ENCODE measurements at regions not wholly inside any gene's neighbourhood (a gene's known extent, or its start where the extent isn't known, plus 50 kb on each side); places are given as distances from the start of the nearest gene placed in this dataset.

DNA sequence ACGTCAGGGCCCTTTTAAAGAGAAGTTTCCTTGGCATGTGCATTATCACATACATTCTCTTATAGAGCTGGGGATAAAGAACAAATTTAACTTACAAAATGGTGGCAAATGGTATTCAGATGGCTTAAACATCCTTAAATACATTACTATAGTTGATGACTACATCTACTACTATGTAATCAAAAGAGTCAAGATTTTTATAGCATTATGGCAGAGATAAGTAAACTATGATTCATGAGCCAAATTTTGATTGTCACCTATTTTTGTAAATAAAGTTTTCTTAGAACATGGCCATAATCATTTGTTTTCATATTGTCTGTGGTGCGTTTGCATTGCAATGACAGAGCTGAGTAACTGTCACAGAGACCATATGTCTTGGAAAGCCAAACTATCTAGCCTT lies 1188.6 kb upstream of the TENM4 start:
- ATAC-seq (ENCODE audit: insufficient read depth, low FRiP score) (no peak), DNase-seq (no peak)
- no peaks in the 10 kb centered on the region for H3K36me3 ChIP-seq (ENCODE audit: control insufficient read depth in 4 of 4, insufficient read depth in 4 of 4, low read length in 4 of 4)
- H3K9ac ChIP-seq (ENCODE audit: insufficient read depth in 1 of 2, low read length in 2 of 2) = no peak overlapping the region
- no peaks in the 10 kb centered on the region for H3K9me3 ChIP-seq (ENCODE audit: control insufficient read depth in 4 of 4, insufficient read depth in 3 of 4, low read length in 3 of 4)
- H3K27me3 ChIP-seq (ENCODE audit: control insufficient read depth in 3 of 3, insufficient read depth in 3 of 3, low read length in 2 of 3) = no peaks in the 10 kb centered on the region
- H3K4me3 ChIP-seq = no peak overlapping the region
- no peak overlapping the region for H3K27ac ChIP-seq (ENCODE audit: low read depth in 1 of 2, low read length in 1 of 2)
- TF ChIP-seq, protein P1, sequence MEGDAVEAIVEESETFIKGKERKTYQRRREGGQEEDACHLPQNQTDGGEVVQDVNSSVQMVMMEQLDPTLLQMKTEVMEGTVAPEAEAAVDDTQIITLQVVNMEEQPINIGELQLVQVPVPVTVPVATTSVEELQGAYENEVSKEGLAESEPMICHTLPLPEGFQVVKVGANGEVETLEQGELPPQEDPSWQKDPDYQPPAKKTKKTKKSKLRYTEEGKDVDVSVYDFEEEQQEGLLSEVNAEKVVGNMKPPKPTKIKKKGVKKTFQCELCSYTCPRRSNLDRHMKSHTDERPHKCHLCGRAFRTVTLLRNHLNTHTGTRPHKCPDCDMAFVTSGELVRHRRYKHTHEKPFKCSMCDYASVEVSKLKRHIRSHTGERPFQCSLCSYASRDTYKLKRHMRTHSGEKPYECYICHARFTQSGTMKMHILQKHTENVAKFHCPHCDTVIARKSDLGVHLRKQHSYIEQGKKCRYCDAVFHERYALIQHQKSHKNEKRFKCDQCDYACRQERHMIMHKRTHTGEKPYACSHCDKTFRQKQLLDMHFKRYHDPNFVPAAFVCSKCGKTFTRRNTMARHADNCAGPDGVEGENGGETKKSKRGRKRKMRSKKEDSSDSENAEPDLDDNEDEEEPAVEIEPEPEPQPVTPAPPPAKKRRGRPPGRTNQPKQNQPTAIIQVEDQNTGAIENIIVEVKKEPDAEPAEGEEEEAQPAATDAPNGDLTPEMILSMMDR (IDR thresholded peaks at IDR 0.05; ENCODE audit: control extremely low read depth, extremely low read depth) = no peak
- 76 to 87% methylated on average over 2 of the region's 2 CpGs for WGBS, 2 donors
- no peaks in the 10 kb centered on the region for H3K4me1 ChIP-seq (ENCODE audit: control insufficient read depth in 5 of 5, insufficient read depth in 5 of 5, low read length in 5 of 5)

DNA sequence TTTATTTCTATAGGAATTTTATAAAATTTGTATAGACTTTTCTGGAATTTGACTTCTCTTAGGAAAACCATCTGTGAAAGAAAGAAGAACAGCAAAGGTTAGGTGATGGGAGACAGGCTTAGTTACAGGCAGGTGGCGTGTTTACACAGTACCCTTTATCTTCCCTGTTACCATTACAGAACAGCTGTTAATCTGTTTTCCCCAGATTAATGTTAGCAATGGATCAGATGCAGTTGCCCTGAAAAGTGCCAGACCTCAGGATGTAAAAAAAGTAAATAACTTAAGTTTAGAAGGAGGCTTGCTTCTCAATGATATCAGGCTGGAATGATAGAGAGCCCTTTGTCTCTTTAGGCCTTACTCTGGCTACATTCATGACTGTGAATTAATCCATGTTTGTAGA lies 1186.5 kb upstream of the TENM4 start:
- TF ChIP-seq, protein P1 (IDR thresholded peaks at IDR 0.05; ENCODE audit: control extremely low read depth, extremely low read depth) = no peak
- H3K36me3 ChIP-seq (ENCODE audit: control insufficient read depth in 4 of 4, insufficient read depth in 4 of 4, low read length in 4 of 4) = no peaks in the 10 kb centered on the region
- H3K9me3 ChIP-seq (ENCODE audit: control insufficient read depth in 4 of 4, insufficient read depth in 3 of 4, low read length in 3 of 4) = no peaks in the 10 kb centered on the region
- H3K4me3 ChIP-seq = no peak overlapping the region
- no peak overlapping the region for H3K9ac ChIP-seq (ENCODE audit: insufficient read depth in 1 of 2, low read length in 2 of 2)
- 75 to 85% methylated on average over 1 of the region's 1 CpG for WGBS, 2 donors
- ATAC-seq (ENCODE audit: insufficient read depth, low FRiP score) (no peak), DNase-seq (no peak)
- H3K4me1 ChIP-seq (ENCODE audit: control insufficient read depth in 5 of 5, insufficient read depth in 5 of 5, low read length in 5 of 5) = no peaks in the 10 kb centered on the region
- H3K27ac ChIP-seq (ENCODE audit: low read depth in 1 of 2, low read length in 1 of 2) = no peak overlapping the region
- no peaks in the 10 kb centered on the region for H3K27me3 ChIP-seq (ENCODE audit: control insufficient read depth in 3 of 3, insufficient read depth in 3 of 3, low read length in 2 of 3)

DNA sequence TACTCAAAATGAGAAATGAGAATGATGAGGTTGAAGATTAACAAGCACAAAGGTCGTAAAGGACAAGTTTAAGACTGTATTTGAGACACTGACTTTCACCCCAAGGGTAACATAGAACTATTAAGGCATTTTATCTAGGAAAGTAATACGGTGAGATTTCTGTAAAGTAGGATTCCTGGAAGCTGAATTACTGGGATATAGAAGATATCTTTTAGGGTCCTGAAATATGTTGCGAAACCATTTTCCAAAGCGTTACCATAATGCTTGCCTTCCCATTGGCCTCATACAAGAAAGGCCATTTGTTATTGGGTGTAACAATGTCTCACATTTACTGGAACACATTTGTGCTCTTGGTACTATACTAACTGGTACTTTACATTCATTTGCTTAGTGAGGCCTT lies 1185.9 kb upstream of the TENM4 start:
- Histone ChIP-seq H3K27me3 (ENCODE audit: control insufficient read depth in 3 of 3, insufficient read depth in 3 of 3, low read length in 2 of 3) (no peaks in the 10 kb centered on the region), H3K4me3 (no peak overlapping the region), H3K4me1 (ENCODE audit: control insufficient read depth in 5 of 5, insufficient read depth in 5 of 5, low read length in 5 of 5) (no peaks in the 10 kb centered on the region), H3K36me3 (ENCODE audit: control insufficient read depth in 4 of 4, insufficient read depth in 4 of 4, low read length in 4 of 4) (no peaks in the 10 kb centered on the region), H3K9ac (ENCODE audit: insufficient read depth in 1 of 2, low read length in 2 of 2) (no peak overlapping the region), H3K9me3 (ENCODE audit: control insufficient read depth in 4 of 4, insufficient read depth in 3 of 4, low read length in 3 of 4) (no peaks in the 10 kb centered on the region), H3K27ac (ENCODE audit: low read depth in 1 of 2, low read length in 1 of 2) (no peak overlapping the region)
- ATAC-seq (ENCODE audit: insufficient read depth, low FRiP score) = no peak
- TF ChIP-seq, protein P1 (IDR thresholded peaks at IDR 0.05; ENCODE audit: control extremely low read depth, extremely low read depth) = no peak
- DNase-seq = no peak
- 89 to 93% methylated on average over 4 of the region's 4 CpGs for WGBS, 2 donors

DNA sequence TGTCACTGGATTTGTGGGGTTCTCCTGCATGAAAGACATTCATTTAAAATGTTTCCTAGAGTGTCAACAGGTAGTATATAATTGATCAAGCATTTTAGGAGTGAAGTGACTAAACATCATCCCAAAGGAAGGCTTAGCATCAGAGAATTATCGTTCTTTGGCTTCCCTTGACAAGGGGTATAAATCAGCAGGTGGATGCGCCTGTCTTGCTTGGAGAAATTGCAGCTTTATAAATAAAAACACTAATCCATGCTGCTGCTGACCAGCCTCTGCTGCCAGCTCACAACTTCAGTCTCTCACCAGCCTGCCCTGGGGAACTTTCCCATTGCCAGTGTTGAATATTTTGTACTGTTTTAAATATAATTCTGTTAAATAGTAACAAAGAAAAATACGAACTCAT lies 1184.7 kb upstream of the TENM4 start:
- DNase-seq (no peak), ATAC-seq (ENCODE audit: insufficient read depth, low FRiP score) (no peak)
- 77 to 81% methylated on average over 3 of the region's 3 CpGs for WGBS, 2 donors
- TF ChIP-seq, protein P1 (IDR thresholded peaks at IDR 0.05; ENCODE audit: control extremely low read depth, extremely low read depth) = no peak
- Histone ChIP-seq H3K4me1 (ENCODE audit: control insufficient read depth in 5 of 5, insufficient read depth in 5 of 5, low read length in 5 of 5) (no peaks in the 10 kb centered on the region), H3K9ac (ENCODE audit: insufficient read depth in 1 of 2, low read length in 2 of 2) (no peak overlapping the region), H3K4me3 (no peak overlapping the region), H3K27me3 (ENCODE audit: control insufficient read depth in 3 of 3, insufficient read depth in 3 of 3, low read length in 2 of 3) (no peaks in the 10 kb centered on the region), H3K36me3 (ENCODE audit: control insufficient read depth in 4 of 4, insufficient read depth in 4 of 4, low read length in 4 of 4) (no peaks in the 10 kb centered on the region), H3K27ac (ENCODE audit: low read depth in 1 of 2, low read length in 1 of 2) (no peak overlapping the region), H3K9me3 (ENCODE audit: control insufficient read depth in 4 of 4, insufficient read depth in 3 of 4, low read length in 3 of 4) (no peaks in the 10 kb centered on the region)

Measured in lung (tissue), 11 donors.